ENCODE measurements at regions not wholly inside any gene's neighbourhood (a gene's known extent, or its start where the extent isn't known, plus 50 kb on each side); places are given as distances from the start of the nearest gene placed in this dataset.

- Histone ChIP-seq H3K36me3 (ENCODE audit: control insufficient read depth in 2 of 2, extremely low read depth in 1 of 2, insufficient read depth in 2 of 2, low read length in 2 of 2) (no peaks in the 10 kb centered on the region), H3K4me1 (ENCODE audit: control insufficient read depth, extremely low read depth, insufficient read depth, low read length) (no peaks in the 10 kb centered on the region), H3K4me3 (ENCODE audit: control insufficient read depth in 2 of 3, extremely low read depth in 1 of 3, insufficient read depth in 2 of 3, low read depth in 1 of 3, low read length in 3 of 3) (no peak overlapping the region), H3K9me3 (ENCODE audit: control insufficient read depth, low read depth, low read length) (no peaks in the 10 kb centered on the region), H2AFZ (ENCODE audit: control insufficient read depth, low read length) (no peak overlapping the region), H3K9ac (ENCODE audit: control insufficient read depth, extremely low read depth, insufficient read depth, low read length) (no peak overlapping the region), H3K79me2 (ENCODE audit: control insufficient read depth, insufficient read depth, low read length) (no peaks in the 10 kb centered on the region), H3K27me3 (ENCODE audit: control insufficient read depth, extremely low read depth, insufficient read depth, low read length) (no peaks in the 10 kb centered on the region), H3K4me2 (ENCODE audit: control insufficient read depth, extremely low read depth, insufficient read depth, low read depth, low read length) (no peak overlapping the region), H4K20me1 (ENCODE audit: control insufficient read depth, extremely low read depth, insufficient read depth, low read length) (no peaks in the 10 kb centered on the region), H3K9me1 (ENCODE audit: control insufficient read depth, extremely low read depth, insufficient read depth, low read length) (no peaks in the 10 kb centered on the region), H3K27ac (ENCODE audit: control insufficient read depth, insufficient read depth, low read length) (no peak overlapping the region)
- FAIRE-seq (no peak), DNase-seq (ENCODE audit: low read depth, low spot score) (no peak)
- dilution Hi-C loops (cut with MboI; ENCODE audit: extremely low pct_ligation_motif_present, low sequenced_read_pairs), result no loop called here
- TF ChIP-seq CTCF (optimal IDR thresholded peaks at IDR 0.05 in 1 of 3, IDR thresholded peaks at IDR 0.05 in 1 of 3, conservative IDR thresholded peaks at IDR 0.05 in 1 of 3; ENCODE audit: extremely low read depth in 1 of 3, insufficient read depth in 2 of 3, low read length in 3 of 3) (no peak), EZH2 (IDR thresholded peaks at IDR 0.05; ENCODE audit: low read length) (no peak)
Observed at GRCh38 chr10:118808601-118809356, 54.0 kb upstream of the CACUL1 start.

GRCh38 chr10:118809357-118810220 lies 54.8 kb upstream of the CACUL1 start:
- dilution Hi-C loops (cut with MboI; ENCODE audit: extremely low pct_ligation_motif_present, low sequenced_read_pairs), result no loop called here
- no peak overlapping the region for H3K4me2 ChIP-seq (ENCODE audit: control insufficient read depth, extremely low read depth, insufficient read depth, low read depth, low read length)
- H3K27me3 ChIP-seq (ENCODE audit: control insufficient read depth, extremely low read depth, insufficient read depth, low read length), result no peaks in the 10 kb centered on the region
- no peak overlapping the region for H2AFZ ChIP-seq (ENCODE audit: control insufficient read depth, low read length)
- H3K9ac ChIP-seq (ENCODE audit: control insufficient read depth, extremely low read depth, insufficient read depth, low read length), result no peak overlapping the region
- H3K9me3 ChIP-seq (ENCODE audit: control insufficient read depth, low read depth, low read length), result no peaks in the 10 kb centered on the region
- H3K79me2 ChIP-seq (ENCODE audit: control insufficient read depth, insufficient read depth, low read length), result no peaks in the 10 kb centered on the region
- no peaks in the 10 kb centered on the region for H3K36me3 ChIP-seq (ENCODE audit: control insufficient read depth in 2 of 2, extremely low read depth in 1 of 2, insufficient read depth in 2 of 2, low read length in 2 of 2)
- DNase-seq (ENCODE audit: low read depth, low spot score) (no peak), FAIRE-seq (no peak)
- no peaks in the 10 kb centered on the region for H4K20me1 ChIP-seq (ENCODE audit: control insufficient read depth, extremely low read depth, insufficient read depth, low read length)
- no peak overlapping the region for H3K27ac ChIP-seq (ENCODE audit: control insufficient read depth, insufficient read depth, low read length)
- H3K4me1 ChIP-seq (ENCODE audit: control insufficient read depth, extremely low read depth, insufficient read depth, low read length), result no peaks in the 10 kb centered on the region
- no peak overlapping the region for H3K4me3 ChIP-seq (ENCODE audit: control insufficient read depth in 2 of 3, extremely low read depth in 1 of 3, insufficient read depth in 2 of 3, low read depth in 1 of 3, low read length in 3 of 3)
- TF ChIP-seq EZH2 (IDR thresholded peaks at IDR 0.05; ENCODE audit: low read length) (no peak), CTCF (optimal IDR thresholded peaks at IDR 0.05 in 1 of 3, IDR thresholded peaks at IDR 0.05 in 1 of 3, conservative IDR thresholded peaks at IDR 0.05 in 1 of 3; ENCODE audit: extremely low read depth in 1 of 3, insufficient read depth in 2 of 3, low read length in 3 of 3) (no peak)
- no peaks in the 10 kb centered on the region for H3K9me1 ChIP-seq (ENCODE audit: control insufficient read depth, extremely low read depth, insufficient read depth, low read length)

All from keratinocyte (primary cell).